Fibroblast of skin of scalp (primary cell): ENCODE measurements at regions not wholly inside any gene's neighbourhood (a gene's known extent, or its start where the extent isn't known, plus 50 kb on each side); places are given as distances from the start of the nearest gene placed in this dataset.
"Not testable (repeated sequence)": the region's sequence is repeated elsewhere in the genome, so short reads cannot be mapped to it uniquely, and the experiment has no call there.

Experiments
- DNase-seq: peaks from one replicate; pipeline ENCODE4 v3.0.0-alpha.2; 2013

DNA sequence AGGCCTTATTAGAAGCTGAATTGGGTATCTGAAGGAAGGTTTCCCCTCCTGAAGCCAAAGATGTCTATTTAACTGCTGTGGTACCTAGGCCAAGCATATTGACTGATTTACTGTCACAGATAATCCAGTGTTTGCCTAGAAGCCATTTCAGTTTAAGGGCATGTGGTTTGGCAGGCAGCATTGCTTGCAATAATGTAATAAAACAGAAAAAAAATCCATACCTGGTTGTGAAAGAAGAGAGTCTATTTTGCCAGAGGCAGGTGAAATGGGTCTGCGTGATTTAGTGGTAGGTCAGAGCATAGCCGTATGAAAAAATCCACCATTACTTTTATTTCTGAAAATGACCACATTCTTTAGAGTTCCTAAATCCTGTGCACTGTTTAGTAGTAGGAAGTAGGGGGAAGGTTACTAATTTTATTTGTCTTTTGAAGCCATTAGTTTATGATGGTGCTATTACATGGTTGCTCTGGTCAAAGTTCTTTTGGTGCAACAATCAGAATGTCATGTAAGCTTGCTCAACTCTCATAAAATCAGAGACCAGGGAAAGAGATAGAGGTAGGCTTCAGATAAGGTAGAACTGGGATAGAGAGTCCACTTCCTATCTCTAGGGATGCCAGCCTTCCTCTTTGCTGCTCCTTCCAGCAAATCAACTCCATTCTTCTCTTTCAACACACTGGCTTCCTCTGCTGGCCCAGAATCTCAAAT is 343.4 kb downstream of the GPD2 start:
- no peak for DNase-seq

DNA sequence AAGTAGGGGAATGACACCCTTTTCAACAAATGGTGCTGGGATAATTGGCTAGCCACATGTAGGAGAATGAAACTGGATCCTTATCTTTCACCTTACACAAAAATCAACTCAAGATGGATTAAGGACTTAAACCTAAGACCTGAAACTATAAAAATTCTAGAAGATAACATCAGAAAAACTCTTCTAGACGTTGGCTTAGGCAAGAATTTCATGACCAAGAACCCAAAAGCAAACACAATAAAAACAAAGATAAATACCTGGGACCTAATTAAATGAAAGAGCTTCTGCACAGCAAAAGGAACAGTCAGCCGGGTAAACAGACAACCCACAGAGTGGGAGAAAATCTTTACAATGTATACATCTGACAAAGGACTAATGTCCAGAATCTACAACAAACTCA is 345.5 kb downstream of the GPD2 start:
- not testable (repeated sequence) for DNase-seq

DNA sequence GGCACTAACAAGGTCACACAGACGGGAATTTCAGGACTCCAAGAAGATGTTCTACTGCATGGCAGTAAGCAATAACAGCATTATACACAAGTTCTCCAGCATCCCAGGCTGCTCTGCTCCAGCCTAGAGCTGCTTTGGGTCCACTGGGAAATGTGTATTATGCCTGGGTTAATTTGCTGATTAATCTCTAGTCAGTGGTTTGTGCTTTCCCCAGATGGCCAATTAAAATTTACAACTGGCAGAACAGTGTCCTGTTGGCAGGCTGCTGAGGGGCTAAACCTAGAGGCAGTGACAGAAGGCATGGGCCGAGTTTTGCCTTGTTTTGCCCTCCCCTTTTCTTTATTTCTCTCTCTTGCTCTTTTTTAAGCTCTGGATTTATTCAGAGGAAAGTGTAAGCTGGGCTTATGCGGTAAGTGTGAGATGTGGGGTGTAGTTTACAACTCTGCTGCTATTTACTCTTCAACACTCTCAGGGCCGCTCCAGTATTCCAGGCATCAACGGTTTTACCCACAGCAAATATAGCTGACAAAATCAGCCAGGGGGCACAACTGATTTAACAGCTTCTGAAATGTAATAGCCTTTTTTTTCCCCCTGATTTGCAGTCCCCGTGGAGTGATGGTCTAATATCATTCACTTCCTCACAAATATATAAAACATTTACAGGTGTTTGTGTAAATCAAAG is 348.0 kb downstream of the GPD2 start:
- no peak for DNase-seq

DNA sequence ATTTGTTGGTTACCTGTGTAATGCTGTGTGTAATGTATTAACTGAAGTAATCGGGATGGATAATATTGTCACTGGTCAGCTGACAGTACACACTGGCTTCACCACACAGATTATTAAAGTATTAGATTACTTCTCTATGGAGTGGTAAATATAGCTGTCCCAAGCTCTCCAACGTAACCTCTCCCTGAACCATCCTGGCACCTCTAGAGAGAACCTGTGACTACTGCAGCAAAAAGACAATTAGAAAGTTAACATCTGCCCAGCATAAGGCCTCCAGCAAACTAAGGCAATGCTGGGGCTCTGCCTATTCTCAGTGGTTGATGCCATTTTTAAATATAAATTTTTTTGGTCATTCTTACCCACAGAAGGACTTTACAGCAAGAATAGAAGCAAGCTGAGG is 351.3 kb downstream of the GPD2 start:
- no peak for DNase-seq

DNA sequence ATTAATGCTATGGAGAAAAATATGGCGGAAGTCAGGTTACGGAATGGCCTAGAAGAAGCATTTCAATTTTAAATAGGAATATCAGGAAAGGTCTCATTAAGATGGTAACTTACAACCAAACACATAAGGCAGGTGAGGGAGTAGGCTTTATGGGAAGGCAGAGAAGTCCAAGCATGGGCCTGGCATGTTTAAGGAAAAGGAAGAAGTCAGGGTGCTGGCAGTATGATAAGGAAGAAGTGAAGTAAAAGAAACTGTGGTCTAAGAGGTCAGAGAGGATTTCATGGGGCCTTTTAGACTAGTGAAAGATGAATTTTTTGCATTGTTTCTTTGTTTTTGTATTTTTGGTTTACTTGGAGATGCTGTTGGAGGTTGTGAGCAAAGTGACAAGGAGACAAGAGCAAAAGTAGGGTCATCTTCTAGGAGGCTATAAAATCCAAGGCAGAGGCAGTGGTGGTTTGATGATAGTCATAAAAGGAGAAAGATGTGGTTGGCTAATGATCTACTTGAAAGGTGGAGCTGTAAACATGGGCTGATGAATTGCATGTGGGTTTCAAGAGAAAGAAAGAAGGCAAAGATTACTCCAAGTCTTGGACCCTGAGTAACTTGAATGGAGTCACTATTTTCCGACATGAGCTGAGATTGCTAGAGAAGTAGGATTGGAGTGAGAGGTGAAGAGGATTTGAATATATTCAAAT is 354.3 kb downstream of the GPD2 start:
- DNase-seq, result no peak

DNA sequence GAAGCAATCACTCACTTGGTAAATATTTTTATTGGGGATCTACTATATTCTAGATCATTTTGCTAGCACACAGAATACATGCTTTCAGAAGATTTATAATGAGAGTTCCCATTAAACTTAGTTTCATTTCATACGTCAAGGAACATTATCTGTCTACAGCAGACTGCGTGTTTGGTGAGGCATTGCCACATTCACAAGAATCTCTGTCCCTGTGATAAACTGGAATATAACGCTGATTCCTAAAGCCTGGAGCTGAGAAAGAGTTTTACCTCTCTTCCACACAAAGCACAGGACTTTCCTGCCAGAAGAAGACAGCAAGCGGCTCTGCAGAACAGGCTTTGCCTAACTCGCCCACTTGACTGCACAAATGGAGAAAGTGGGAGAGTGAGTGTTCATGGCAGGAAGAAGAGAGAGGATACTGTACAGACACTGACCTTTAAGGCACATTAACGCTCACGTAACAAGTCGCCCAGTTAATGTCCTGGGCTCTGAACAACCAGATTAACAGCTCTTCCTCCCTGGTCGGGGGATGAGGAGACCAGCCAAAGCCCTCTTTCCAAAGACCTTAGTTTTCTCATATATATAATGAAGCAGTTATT is 356.2 kb downstream of the GPD2 start:
- DNase-seq, result no peak

DNA sequence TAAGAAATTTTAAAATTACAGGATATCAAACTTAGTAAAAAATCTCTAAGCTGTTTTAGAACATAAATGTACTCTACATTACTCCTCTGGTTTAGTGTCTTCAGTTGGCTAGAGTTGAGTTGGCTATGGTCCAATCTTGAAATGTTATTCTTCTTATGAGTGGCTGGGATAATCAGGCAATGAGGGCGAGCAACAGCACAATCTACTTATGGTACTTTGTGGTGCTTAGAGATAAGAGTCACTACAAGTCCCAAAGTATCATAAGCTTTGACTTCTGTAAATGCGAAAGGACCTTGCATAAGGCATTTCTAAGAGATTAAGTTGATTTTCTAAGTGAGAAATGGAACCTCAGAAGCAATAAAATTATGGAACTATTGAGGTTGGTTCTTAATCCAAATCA is 361.7 kb downstream of the GPD2 start:
- DNase-seq, result no peak

DNA sequence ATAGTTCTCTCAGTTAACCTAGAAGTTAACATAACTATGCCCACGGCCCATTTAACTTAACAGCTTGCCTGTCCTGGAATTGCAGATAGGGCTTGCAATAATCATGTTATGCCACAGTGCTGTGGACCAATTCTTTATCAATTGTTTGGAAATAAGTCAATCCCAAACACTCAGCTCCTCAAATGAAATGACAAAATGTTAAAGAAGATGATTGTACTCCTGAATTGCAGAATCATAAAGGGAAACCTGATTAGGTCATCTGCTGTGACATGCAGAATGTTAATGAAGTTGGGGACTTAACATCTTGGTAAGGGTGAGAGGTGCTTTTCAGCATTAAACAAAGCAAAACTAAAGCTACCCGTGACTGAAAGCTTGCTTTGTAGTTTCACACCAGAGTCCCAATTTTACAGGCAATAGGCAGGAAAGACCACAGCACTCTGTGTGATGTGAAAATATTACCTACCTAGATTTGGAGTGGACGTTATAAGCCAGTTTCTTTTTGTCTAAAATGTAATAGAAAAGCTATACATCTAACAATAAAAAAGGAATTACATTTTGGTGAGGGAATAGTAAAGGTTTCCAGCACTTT is 364.0 kb downstream of the GPD2 start:
- no peak for DNase-seq

DNA sequence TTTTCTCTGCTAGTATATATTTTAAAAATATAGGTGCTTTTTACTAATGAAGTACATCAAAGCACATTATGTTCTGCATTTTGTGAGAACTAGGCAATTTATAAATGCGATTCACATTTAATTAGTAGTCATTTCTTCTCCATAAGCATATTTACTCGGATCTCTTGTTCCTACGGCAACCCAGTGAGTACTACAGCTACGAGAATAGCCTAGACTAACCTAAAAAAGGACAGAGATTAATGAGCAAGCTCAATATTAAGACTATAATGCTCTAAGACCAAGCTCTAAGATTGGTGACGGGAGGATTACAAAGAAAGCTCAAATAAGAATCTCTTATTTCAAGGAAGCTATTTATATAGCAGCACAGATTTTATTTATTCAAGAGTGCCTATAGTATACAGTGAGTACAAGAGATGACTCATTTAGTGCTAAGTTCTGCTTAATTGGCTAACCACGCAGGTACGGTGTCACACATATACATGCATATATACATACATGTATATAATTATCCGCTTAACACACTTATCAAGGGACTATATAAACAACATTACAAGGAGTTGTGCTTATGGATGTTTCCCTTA is 364.7 kb downstream of the GPD2 start:
- no peak for DNase-seq

DNA sequence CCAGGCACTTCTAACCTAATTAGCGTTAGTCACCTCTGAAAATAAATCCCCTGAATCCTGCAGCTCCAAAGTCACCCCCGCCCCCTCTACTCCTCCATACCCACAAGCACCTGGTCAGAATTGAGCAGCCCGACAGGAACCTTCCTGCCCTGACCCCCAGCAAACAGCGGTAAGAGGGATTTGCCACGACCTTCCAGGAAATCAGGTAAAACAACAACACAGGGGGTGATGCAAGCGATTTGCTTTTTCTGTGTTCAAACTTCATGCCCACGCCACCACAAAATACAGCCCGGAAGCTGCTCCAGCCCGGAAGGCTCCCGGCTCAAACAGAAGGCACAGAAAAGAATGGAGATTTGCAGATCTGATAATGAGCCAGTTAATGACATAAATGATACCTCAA is 367.1 kb downstream of the GPD2 start:
- no peak for DNase-seq

DNA sequence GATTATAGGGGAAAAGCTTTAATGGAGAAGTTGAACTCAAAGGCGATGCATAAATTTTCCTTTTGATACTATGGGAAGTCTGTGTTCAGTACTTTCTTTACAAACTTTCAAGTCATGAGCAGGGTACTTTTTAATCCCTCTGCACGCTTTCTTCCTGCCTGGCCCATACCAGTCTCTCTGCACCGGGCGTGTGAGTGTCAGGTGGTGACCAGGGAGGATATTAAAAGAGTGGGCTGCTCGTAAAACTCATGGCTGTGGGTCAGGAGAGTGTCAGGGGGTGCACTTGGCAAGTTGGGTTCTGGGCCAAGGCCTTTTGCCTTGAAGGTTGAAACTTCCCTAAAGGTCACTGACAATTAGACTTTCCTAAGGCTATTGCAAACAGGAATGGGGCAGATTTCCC is 367.8 kb downstream of the GPD2 start:
- no peak for DNase-seq

DNA sequence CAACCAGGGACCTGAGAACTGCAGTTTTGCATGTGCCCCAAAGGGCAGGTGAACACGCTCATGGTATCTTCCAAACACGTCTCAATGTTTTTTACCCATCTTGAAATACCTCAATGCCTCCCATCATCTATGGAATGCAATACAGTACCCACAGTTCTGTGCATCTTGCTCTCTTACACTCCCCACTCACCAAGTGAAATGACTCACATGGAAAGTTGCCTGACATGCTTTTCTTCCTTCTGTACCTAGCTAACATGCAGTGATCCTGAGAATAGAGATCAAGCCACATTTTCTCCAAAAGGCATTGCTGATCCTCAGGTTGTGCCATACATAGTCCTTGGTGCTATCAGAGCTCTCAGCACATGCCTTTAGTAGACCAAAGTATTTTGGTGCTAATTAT is 373.9 kb downstream of the GPD2 start:
- no peak for DNase-seq

DNA sequence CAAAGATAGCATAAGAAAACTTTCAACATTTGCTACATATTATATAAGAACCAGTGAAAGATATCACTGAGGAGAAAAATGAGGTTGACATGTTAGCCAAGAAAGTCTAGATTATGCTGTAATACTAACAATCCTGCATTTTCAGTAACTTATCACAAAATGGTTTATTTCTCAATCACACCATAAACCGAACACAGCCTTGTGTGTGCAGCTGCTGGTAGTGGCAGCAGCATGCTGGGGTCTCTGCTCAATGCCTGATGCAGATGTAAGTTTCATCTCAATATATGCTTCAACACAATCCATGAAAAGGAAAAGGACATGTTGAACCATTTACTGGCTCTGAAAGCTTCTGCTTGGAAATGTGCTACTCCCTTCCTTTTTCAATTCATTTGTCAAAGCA is 376.3 kb downstream of the GPD2 start:
- DNase-seq, result no peak

DNA sequence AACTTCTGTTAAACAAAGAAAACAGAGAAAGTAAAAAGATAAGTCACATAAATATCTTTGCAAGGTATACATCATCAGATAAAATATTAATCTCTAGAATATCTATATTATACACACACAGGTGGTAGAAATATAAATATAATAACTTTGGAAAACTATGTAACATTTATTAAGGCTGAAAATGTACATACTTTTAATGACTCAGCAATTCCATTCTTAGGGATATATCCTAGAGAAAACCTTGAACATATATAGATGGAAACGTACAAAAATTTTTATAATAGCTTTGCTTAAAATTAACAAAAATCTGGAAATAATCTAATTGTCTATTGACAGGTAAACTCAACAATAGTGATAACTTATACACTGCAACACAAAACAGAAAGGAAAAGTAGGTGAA is 381.3 kb downstream of the GPD2 start:
- no peak for DNase-seq

DNA sequence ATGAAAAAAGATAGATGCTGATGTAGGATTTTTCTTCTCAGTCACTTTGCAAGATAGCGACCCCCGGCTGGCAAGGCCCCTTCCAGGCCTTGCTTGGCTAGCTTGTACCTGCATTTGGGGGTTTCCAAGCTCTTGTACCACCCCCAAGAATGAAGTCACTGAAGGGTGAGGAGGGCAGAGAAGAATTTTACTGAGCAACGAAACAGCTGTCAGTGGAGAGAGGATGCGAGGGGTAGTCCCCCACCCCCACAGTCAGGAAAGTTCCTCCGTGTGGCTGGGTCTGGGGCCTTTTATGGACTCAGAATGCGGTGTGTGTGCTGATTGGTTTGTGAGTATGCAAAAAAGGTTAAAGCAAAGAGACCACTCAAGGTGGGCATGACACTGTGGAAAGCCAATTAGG is 382.0 kb downstream of the GPD2 start:
- DNase-seq, result no peak

DNA sequence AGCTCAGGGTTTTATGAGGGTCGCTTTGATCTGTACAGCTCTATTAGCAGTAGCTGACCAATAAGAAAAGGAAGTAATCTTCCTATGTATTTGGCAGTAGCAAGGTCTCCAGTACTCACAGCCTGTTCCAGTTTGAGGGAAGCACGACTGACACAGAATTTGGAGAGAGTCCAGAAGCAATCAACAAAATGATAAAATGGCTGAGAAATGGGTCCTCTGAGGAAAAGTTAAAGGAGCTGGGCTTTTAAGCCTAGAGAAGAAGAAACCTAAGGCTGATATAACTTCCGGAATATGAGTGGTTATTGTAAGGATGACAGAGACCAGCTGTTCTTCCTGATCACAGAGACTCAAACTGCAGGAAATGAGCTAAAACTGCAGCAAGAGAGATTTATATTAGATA is 382.8 kb downstream of the GPD2 start:
- DNase-seq, result peak; percentile 9

DNA sequence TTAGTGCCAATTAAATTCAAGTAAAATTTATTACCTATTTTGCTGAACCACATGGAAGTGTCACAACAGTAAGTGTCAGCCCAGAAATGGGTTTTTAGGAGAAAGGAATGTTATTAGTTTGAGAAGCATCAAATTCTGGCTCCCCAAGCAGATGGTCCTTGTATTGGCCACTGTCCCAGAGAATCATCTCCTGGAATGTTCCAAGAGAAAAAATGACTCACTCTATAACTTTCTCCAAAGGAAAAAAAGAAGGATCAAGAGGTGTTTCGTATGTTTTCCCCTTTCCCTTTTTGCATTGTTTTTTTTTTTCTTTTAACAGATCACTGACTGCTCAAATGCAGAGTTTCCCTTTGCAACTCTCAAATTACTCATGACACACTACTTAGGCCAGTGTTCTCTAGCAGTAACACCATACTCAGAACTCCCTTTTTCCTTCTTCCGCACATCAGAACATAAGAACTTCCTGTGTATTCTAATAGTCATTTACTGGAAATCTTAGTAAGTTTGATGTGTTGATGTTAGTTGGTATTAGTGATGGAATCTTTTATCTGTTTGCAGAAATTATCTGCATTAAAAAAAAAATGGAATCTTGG is 390.3 kb downstream of the GPD2 start:
- DNase-seq, result peak; percentile 54

DNA sequence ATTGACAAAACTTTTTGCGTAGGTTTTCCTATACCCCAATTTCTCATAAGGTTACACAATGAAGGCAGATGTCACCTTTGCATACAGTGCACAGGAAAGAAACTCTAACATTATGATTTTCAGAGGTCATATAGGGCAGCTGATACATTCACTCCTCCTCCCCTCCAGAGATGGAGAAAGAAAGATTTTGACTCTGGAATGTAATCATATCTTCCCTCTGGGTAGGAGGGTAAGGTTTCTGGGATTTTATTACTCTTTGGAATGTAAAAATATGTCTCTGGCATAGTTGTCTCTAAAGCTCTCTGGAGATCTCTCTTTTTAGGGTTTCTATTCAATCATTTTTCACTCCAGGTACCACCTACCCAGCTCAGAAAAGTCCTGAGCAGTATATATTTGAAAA is 398.3 kb downstream of the GPD2 start:
- no peak for DNase-seq

DNA sequence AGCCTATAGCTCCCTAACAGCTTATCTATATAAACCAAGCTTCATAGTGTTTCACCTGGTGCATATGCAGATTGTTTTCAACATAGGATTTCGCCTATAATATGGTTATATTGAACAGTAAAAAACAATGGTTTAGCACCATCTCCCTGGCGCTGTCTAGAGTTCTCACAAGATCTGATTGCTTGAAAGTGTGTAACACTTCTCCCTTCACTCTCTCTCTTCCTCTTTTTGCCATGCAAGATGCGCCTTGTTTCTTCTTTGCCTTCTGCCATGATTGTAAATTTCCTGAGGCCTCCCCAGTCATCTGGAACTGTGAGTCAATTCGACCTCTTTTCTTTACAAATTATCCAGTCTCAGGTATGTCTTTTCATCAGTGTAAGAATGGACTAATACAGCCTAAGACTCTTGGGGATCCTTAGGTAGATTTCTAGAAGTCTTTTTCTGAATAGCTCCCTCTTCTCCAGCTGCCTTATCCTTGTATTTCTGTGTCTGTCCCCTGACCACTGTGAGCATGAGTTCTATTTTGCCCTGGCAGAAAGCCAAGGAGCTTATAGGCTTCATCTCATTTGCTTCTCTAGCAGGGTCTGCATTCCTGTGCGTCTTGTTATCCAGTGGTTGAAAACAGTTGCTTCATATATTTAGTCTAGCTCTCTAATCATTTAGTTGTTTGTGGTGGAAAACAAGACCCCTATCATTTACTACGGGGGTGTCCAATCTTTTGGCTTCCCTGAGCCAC is 401.6 kb downstream of the GPD2 start:
- peak; percentile 1 for DNase-seq

DNA sequence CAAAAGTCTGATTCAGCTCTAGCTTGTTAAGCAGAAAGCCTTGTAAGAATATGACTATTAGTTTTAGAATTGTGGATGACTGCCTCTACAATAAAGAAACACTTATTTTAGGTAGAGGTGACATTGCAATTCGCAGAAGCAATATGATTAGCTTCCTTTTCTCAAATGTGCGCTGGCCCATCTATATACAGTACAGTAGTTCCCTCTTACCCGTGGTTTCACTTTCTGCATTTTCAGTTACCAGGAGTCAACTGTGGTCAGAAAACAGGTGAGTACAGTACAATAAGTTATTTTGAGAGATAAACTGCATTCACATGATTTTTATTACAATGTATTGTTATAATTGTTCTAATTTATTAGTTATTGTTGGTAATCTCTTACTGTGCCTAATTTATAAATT is 405.1 kb downstream of the GPD2 start:
- DNase-seq, result no peak

DNA sequence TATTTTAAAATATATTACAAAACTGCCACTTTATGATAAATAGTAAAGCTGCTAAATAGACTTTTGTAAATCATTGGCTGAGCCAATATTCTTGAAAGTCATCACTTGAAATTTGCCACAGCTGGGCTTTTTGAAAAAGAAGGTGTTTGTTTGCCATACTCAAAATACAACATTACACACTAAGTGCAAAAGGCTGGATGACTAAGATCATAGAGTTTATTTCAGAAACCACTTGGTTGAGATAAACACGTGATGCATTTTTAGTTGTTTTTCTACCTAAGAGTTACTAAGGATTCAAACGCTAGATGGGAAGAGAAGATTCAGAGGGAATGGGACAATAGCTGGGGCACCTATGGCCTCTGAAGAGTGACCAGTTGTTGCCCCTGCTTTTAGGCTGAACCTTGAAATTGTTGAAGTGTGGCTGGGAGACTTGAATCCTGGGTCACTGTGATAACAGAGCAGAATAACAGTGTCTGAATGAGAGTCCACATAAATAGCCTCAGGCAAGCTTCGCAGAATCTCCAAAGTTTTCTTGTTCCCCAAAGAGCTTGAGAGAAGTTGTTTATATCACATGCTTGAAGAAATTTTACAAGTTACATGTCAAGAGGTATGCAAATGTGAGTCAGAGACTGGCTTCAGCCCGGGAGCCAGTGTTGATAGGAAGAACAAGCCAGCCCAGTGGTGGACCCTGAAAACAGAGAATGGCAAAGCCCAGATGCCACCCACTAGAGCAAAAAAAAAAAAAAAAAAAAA is 409.8 kb downstream of the GPD2 start:
- no peak for DNase-seq
